ENCODE measurements at regions not wholly inside any gene's neighbourhood (a gene's known extent, or its start where the extent isn't known, plus 50 kb on each side); places are given as distances from the start of the nearest gene placed in this dataset.

- Histone ChIP-seq H3K9me3 (ENCODE audit: insufficient read depth, low read length) (no peaks in the 10 kb centered on the region), H3K79me2 (ENCODE audit: insufficient read depth, low read length) (no peaks in the 10 kb centered on the region), H3K4me2 (ENCODE audit: low read depth, low read length, poor library complexity, severe bottlenecking) (no peak overlapping the region), H2AFZ (ENCODE audit: low read depth, low read length, severe bottlenecking) (no peak overlapping the region), H3K9me2 (replicated peaks; ENCODE audit: insufficient read depth, low read length) (no peaks in the 10 kb centered on the region), H3K36me3 (ENCODE audit: low read length) (no peaks in the 10 kb centered on the region), H3K9ac (ENCODE audit: low read length) (no peak overlapping the region), H3K27ac (ENCODE audit: low read depth, low read length) (no peak overlapping the region), H4K20me1 (ENCODE audit: low read depth, low read length) (no peaks in the 10 kb centered on the region), H3K27me3 (ENCODE audit: low read length) (no peaks in the 10 kb centered on the region), H3K4me3 (ENCODE audit: insufficient read depth, low read length, poor library complexity, severe bottlenecking) (no peak overlapping the region), H3F3A (ENCODE audit: insufficient read depth) (no peaks in the 10 kb centered on the region)
- TF ChIP-seq CTCF (IDR thresholded peaks at IDR 0.05; ENCODE audit: insufficient read depth, low read length, poor library complexity, severe bottlenecking), result no peak
- no peak for TF ChIP-seq EZH2phosphoT487 (conservative IDR thresholded peaks at IDR 0.05; ENCODE audit: low read length)
These were observed 517.0 kb downstream of the BTBD3 start for GRCh38 chr20:12434672-12435071.

GRCh38 chr20:12435268-12435667, 517.6 kb downstream of the BTBD3 start:
- Histone ChIP-seq H3K36me3 (ENCODE audit: low read length) (no peaks in the 10 kb centered on the region), H3K4me3 (ENCODE audit: insufficient read depth, low read length, poor library complexity, severe bottlenecking) (no peak overlapping the region)

GRCh38 chr20:12453711-12454110, 536.0 kb downstream of the BTBD3 start:
- H3K9me2 ChIP-seq (replicated peaks; ENCODE audit: insufficient read depth, low read length), result no peaks in the 10 kb centered on the region
- H3K27me3 ChIP-seq (ENCODE audit: low read length), result no peaks in the 10 kb centered on the region
- H2AFZ ChIP-seq (ENCODE audit: low read depth, low read length, severe bottlenecking), result no peak overlapping the region
- no peak overlapping the region for H3K27ac ChIP-seq (ENCODE audit: low read depth, low read length)
- H3K9me3 ChIP-seq (ENCODE audit: insufficient read depth, low read length), result no peaks in the 10 kb centered on the region
- no peak for TF ChIP-seq EZH2phosphoT487 (conservative IDR thresholded peaks at IDR 0.05; ENCODE audit: low read length)
- no peak for TF ChIP-seq CTCF (IDR thresholded peaks at IDR 0.05; ENCODE audit: insufficient read depth, low read length, poor library complexity, severe bottlenecking)
- H3K9ac ChIP-seq (ENCODE audit: low read length), result no peak overlapping the region
- H3K4me3 ChIP-seq (ENCODE audit: insufficient read depth, low read length, poor library complexity, severe bottlenecking), result no peak overlapping the region
- no peaks in the 10 kb centered on the region for H3K36me3 ChIP-seq (ENCODE audit: low read length)
- no peak overlapping the region for H3K4me2 ChIP-seq (ENCODE audit: low read depth, low read length, poor library complexity, severe bottlenecking)
- H3K79me2 ChIP-seq (ENCODE audit: insufficient read depth, low read length), result no peaks in the 10 kb centered on the region
- no peaks in the 10 kb centered on the region for H4K20me1 ChIP-seq (ENCODE audit: low read depth, low read length)
- H3F3A ChIP-seq (ENCODE audit: insufficient read depth), result no peaks in the 10 kb centered on the region

More at GRCh38 chr20:12435268-12435667, 517.6 kb downstream of the BTBD3 start:
- no peaks in the 10 kb centered on the region for H4K20me1 ChIP-seq (ENCODE audit: low read depth, low read length)
- H3K9ac ChIP-seq (ENCODE audit: low read length), result no peak overlapping the region
- TF ChIP-seq EZH2phosphoT487 (conservative IDR thresholded peaks at IDR 0.05; ENCODE audit: low read length) (no peak), CTCF (IDR thresholded peaks at IDR 0.05; ENCODE audit: insufficient read depth, low read length, poor library complexity, severe bottlenecking) (no peak)
- no peaks in the 10 kb centered on the region for H3F3A ChIP-seq (ENCODE audit: insufficient read depth)
- no peaks in the 10 kb centered on the region for H3K9me2 ChIP-seq (replicated peaks; ENCODE audit: insufficient read depth, low read length)
- H3K79me2 ChIP-seq (ENCODE audit: insufficient read depth, low read length), result no peaks in the 10 kb centered on the region
- H3K9me3 ChIP-seq (ENCODE audit: insufficient read depth, low read length), result no peaks in the 10 kb centered on the region
- H2AFZ ChIP-seq (ENCODE audit: low read depth, low read length, severe bottlenecking), result no peak overlapping the region
- H3K4me2 ChIP-seq (ENCODE audit: low read depth, low read length, poor library complexity, severe bottlenecking), result no peak overlapping the region
- no peaks in the 10 kb centered on the region for H3K27me3 ChIP-seq (ENCODE audit: low read length)
- no peak overlapping the region for H3K27ac ChIP-seq (ENCODE audit: low read depth, low read length)
